Keratinocyte (primary cell): ENCODE measurements at regions not wholly inside any gene's neighbourhood (a gene's known extent, or its start where the extent isn't known, plus 50 kb on each side); places are given as distances from the start of the nearest gene placed in this dataset.

Experiments used
- EZH2 ChIP-seq: IDR thresholded peaks from one replicate; pipeline ENCODE4 v1.6.1; 2012; ENCODE audit warnings: inconsistent platforms, mild to moderate bottlenecking, low read length, moderate library complexity
- TF ChIP-seq, protein P1 (sequence below), 3 experiments: IDR thresholded peaks in 1 of 3; conservative IDR thresholded peaks in 1 of 3; optimal IDR thresholded peaks in 1 of 3; 2 replicates in 2 of 3; 3 replicates in 1 of 3; pipeline versions ENCODE3 to v1.5.1; 2011; ENCODE audit warnings: low read length in 3 of 3, mild to moderate bottlenecking in 3 of 3, moderate library complexity in 2 of 3, control low read depth in 1 of 3, inconsistent platforms in 1 of 3; ENCODE audit not compliant: insufficient read depth in 2 of 3; ENCODE audit errors: extremely low read depth in 1 of 3

DNA sequence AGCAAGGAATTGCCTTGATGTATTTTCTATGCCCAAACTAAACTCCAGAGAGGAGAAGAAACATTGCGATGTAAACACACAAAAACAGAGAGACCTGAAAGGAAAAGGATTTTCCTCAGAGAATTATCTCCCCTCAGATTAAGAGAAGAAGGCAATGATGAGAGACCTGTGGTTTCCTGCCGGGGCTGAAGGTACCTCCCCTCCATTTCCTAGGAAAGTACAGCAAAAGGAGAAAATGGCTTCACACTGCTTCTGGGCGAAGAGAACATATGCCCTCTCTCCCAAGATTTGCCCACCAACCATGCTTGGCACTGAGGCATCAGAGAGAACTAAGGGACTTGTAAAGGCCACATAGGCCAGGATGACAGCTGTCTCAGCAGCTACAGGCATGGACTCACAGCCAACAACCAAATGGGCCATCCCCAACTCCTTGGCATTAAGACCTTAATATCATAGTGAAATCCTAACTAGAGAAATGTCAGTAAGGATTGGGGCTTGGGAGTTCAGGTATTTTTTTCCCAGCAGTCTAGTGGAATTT, 523.0 kb downstream of the PTPRC start:
- TF ChIP-seq, protein P1, sequence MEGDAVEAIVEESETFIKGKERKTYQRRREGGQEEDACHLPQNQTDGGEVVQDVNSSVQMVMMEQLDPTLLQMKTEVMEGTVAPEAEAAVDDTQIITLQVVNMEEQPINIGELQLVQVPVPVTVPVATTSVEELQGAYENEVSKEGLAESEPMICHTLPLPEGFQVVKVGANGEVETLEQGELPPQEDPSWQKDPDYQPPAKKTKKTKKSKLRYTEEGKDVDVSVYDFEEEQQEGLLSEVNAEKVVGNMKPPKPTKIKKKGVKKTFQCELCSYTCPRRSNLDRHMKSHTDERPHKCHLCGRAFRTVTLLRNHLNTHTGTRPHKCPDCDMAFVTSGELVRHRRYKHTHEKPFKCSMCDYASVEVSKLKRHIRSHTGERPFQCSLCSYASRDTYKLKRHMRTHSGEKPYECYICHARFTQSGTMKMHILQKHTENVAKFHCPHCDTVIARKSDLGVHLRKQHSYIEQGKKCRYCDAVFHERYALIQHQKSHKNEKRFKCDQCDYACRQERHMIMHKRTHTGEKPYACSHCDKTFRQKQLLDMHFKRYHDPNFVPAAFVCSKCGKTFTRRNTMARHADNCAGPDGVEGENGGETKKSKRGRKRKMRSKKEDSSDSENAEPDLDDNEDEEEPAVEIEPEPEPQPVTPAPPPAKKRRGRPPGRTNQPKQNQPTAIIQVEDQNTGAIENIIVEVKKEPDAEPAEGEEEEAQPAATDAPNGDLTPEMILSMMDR (optimal IDR thresholded peaks at IDR 0.05 in 1 of 3, IDR thresholded peaks at IDR 0.05 in 1 of 3, conservative IDR thresholded peaks at IDR 0.05 in 1 of 3; ENCODE audit: extremely low read depth in 1 of 3, insufficient read depth in 2 of 3, low read length in 3 of 3): no peak
- no peak for TF ChIP-seq EZH2
